Ureter (tissue), 1 donor: ENCODE measurements at regions not wholly inside any gene's neighbourhood (a gene's known extent, or its start where the extent isn't known, plus 50 kb on each side); places are given as distances from the start of the nearest gene placed in this dataset.

Experiments
- DNase-seq: peaks from one replicate; pipeline ENCODE4 v3.0.0-alpha.2; 2020; ENCODE audit warnings: low spot score
- donor health status: DM: yes; HTN: yes; CAD: no.

DNA sequence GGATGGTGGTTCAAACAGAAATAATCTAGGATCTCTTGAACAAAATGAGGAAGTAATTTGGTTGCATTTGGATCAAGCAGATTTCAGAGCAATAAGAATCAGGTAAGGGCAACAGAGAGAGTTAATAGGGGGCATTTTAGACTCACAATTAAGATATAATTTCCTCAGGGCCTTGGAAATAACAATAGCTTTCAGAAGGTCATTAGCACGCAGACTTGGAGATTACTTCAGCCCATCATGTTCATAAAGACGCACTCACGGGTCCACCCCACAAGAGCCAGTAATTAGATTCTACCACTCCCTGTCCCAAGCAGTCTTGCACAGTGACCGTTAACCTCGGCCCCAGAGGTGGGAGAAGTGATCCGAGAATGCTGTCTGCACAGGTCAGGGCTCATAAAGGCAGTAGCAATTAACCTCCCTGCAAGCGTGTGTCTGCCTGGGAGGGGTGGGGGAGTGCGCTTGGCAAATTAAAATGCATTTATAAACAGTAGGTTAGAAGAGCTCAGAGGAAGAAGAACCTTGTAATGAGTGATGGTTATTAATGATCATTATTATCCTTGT lies 125.7 kb upstream of the CCDC196 start:
- no peak for DNase-seq

DNA sequence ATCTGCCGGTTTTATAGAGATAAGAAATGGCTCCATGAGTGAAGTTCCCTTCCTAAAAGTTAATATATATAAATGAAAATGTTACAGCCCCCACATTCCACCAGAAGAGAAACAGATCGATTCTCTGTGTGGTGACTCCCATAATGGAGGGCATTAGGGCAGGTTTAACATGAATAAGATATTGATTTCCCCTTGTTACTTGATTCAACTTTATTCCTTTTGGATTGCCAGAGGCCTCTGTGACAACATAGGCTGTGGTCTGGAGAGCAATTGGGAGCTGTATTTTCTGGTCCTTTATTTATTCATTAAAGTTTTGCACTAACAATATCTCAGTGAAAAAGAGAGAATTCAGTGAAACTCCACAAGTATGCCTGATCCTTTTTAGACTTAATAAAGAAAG lies 125.2 kb upstream of the CCDC196 start:
- no peak for DNase-seq

GRCh38 chr14:66365388-66365787 lies 120.8 kb upstream of the CCDC196 start:
- no peak for DNase-seq

DNA sequence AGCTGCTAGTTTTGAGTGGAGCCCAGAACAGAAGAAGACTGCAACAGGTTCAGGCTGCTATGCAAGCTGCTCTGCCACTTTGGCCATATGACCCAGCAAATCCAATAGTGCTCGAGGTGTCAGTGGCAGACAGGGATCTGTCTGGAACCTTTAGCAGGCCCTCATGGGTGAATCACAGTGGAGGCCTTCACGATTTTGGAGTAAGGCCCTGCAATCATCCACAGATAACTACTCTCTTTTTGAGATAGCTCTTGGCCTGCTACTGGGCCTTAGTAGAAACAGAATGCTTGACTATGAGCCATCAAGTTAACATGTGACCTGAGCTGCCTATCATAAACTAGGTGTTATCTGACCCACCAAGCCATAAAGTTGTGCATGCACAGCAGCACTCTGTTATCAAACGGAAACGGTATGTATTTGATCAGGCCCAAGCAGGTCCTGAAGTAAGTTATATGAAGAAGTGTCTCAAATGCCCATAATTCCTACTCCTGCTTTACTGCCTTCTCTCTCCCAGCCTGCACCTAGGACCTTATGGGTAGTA lies 116.9 kb upstream of the CCDC196 start:
- no peak for DNase-seq

- no peak for DNase-seq
These were observed 114.4 kb upstream of the CCDC196 start for GRCh38 chr14:66371776-66372175.

- no peak for DNase-seq
These were observed 110.9 kb upstream of the CCDC196 start for GRCh38 chr14:66375046-66375964.

DNA sequence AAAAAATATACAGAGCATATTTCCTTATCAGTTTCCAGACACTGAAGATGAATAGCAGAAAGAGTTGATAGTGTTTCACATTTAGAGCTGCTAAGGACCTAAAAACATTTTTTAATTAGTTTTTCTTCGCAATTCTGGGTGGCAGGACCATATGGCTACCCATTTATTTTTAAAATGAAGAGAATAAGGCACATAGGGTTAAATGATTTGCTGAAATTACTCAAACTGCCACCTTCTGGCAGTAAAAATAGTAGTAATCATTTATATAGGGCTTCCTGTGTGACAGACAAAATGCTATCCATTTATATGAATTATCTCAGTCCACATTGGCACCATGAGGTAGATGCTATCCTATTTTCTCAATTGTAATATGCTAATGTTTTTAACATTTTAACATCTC lies 108.6 kb upstream of the CCDC196 start:
- no peak for DNase-seq

- DNase-seq = peak; percentile 74
These were observed 107.3 kb upstream of the CCDC196 start for GRCh38 chr14:66378712-66379505.

DNA sequence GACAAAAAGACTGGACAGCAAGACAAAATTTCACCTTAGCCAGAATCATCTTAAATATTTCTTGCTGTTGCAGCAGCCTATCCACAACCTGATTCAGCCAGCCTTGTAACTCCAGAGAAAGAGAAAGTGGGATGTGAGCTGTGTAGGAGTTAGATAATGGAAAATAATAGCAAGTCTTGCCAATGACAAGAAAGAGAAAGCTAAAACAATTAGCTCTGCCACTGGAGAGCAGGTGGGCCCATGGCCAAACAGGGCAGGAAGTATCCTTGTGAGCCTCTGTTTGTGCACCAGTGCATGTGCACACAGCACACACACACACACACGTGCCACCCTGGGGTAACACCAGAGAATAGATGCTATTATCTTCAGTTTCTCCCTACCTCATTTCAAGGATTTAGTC lies 106.0 kb upstream of the CCDC196 start:
- no peak for DNase-seq

GRCh38 chr14:66381755-66382154 lies 104.4 kb upstream of the CCDC196 start:
- no peak for DNase-seq

GRCh38 chr14:66383257-66383656 lies 102.9 kb upstream of the CCDC196 start:
- no peak for DNase-seq

- DNase-seq = no peak
These were observed 102.4 kb upstream of the CCDC196 start for GRCh38 chr14:66383771-66384170.

DNA sequence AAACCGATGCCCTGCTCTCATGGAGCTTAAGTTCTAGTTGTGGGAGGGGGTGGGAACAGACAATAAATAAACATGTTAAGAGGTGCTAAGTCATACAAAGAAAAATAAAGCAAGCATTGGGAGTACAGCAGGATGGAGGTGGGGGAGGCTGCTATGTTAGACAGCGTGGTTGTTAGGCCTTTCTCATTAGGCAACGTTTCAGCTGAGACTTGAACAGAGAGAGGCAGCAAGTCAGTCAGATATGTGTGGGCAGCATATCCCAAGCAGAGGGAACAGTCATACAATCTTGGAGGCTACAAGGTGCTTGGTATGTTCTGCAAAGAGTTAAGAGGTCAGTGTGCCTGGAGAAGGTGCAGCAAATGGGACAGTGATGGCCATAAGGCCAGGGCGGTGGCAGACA lies 97.7 kb upstream of the CCDC196 start:
- DNase-seq = no peak

DNA sequence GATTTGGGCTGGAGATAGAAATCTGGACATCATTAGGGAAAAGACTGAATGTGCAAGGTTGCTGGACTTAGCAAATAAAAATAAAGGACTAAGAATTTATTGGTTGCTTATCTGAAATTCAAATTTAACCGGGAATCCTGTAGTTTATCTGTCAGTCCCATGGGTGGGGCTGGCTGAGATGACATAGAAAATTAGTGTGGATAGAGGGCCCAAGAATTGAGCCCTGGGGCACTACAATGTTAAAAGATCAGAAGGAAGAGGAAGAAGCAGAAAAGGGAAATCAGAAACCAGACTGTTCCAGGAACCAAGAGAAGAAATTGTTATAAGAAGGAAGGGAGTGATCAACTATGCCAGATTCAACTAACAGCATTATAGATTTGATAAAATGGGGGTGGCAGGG lies 96.7 kb upstream of the CCDC196 start:
- DNase-seq = no peak

GRCh38 chr14:66395300-66395699 lies 90.9 kb upstream of the CCDC196 start:
- DNase-seq = no peak

- no peak for DNase-seq
These were observed 90.0 kb upstream of the CCDC196 start for GRCh38 chr14:66396164-66396563.

DNA sequence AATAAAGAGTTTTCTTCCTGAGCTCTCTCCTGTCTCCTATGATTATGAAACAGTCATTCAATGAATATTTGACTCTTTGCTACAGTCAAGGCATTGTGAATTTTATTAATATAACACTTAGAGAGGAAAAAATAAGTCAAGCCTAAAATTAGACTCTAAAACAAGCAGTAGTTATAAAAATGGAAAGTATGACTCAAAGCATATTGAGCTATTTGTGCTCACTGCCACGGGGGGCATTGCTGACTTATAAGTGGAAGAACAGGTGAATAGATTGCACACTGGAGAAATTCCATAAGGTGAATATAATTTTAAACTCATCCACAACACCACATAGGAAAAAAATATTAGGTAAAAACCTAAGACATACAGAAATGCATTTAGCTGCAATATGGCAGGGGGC lies 87.7 kb upstream of the CCDC196 start:
- DNase-seq = no peak

DNA sequence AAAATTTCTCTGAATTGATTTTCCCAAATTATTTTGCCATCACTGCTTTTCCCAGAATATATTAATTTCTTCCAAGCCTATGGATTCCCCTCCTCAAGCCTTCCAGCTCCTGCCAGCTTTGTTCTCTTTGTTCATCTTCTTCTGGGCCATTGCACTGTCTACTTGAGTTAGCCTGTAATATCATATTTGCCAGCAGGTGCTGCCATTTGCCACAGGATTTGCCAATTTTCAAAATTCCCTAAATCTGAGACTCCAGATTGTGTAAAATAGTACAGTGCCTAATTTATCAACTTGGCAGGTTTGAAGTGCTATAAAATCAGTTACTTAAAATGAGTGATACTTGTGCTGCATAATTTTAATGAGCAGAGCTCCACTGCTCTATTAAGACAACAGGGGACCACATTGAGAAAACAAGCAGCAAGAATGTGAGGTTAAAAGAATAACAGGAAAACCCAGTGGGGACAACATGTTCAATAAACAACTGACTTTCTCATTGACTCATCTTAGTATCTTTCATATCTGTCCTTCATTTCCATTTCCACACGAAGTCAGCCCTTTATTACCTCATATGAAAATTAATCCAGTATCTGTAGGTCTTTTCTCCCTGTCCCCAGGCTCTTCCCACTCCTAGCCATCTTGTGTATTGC lies 84.6 kb upstream of the CCDC196 start:
- no peak for DNase-seq

- DNase-seq = no peak
These were observed 83.0 kb upstream of the CCDC196 start for GRCh38 chr14:66403183-66403582.

DNA sequence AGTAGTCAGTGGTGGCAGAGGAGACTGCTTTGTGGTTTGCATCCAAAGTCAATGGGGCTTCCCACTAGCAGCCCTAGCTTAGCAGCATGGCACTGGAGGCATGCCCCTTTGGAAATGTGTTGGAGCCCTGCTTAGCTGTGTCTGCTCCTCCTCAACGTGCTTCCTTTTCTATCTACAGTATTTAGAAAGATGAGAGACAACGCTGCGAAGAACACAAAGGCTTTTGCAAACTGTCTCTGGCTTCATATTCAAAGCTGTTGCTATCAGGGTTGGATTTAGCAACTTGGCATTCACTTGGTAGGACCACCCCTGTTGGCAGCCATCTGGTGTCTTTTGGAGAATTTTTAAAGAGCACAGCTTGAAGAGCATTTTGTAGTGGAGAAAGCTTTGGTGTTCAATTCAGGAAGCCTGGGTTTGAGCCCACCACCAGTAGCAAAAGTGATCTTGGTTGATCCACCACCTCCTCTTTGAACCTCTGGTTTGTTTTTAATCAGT lies 82.1 kb upstream of the CCDC196 start:
- no peak for DNase-seq

DNA sequence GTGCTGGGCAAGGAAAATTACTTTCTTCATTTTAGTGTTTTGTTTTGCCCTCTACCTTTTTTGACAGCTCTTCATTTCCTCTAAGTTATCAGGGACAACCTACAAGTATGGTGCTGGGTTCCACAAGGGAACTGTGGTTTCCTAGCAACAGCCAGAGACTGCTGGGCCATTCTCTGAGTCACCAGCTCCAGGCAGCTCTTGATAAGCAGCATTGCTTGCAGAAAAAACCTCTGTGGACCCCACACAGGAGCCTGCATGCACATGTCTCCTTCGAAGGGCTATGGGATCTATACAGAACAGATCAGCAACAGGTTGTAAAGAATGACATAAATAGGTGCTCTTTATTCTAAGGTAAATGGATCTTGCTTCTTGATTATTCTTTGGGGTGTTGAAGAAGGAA lies 81.0 kb upstream of the CCDC196 start:
- no peak for DNase-seq

DNA sequence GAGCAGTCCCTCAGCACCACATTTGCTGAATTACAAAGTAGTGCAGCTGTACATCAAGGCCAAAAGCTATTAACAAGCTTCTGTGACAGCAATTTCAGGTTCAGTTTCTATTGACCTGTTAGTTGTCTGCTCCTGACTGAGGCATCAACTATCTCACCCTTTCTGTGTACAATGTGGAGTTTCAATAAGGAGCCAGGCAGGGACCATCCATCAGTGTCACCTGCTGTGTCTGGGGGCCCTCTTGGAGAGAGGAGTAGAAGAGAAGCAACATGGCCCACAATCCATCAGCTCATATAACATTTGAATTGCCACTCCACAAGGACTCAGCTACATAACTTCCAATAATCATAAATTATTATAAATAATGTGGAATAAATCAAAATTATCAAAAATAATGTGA lies 72.3 kb upstream of the CCDC196 start:
- DNase-seq = no peak
